Fibroblast of lung (primary cell): ENCODE measurements at regions not wholly inside any gene's neighbourhood (a gene's known extent, or its start where the extent isn't known, plus 50 kb on each side); places are given as distances from the start of the nearest gene placed in this dataset.

Experiments used
- DNase-seq, 2 donors: peaks; one replicate each; pipeline versions ENCODE4 v3.0.0 to v3.0.0-alpha.2; 2010; ENCODE audit warnings: low read depth in 2 of 2
- H2AFZ ChIP-seq: 2 replicates; pipeline ENCODE4 v1.5.1; 2012; ENCODE audit warnings: low read length, control low read depth, inconsistent platforms
- H3K27ac ChIP-seq: 2 replicates; pipeline ENCODE4 v1.5.1; 2011; ENCODE audit warnings: low read length, control low read depth; ENCODE audit not compliant: insufficient read depth
- H3K27me3 ChIP-seq: 2 replicates; pipeline ENCODE4 v1.5.1; 2011; ENCODE audit warnings: mild to moderate bottlenecking, low read length; ENCODE audit not compliant: control insufficient read depth, insufficient read depth
- H3K36me3 ChIP-seq: 2 replicates; pipeline ENCODE4 v1.5.1; 2011; ENCODE audit warnings: low read length; ENCODE audit not compliant: control insufficient read depth, insufficient read depth
- H3K4me1 ChIP-seq: 2 replicates; pipeline ENCODE4 v1.5.1; 2011; ENCODE audit warnings: low read length; ENCODE audit not compliant: control insufficient read depth, insufficient read depth; ENCODE audit errors: extremely low read depth
- H3K4me2 ChIP-seq: 2 replicates; pipeline ENCODE4 v1.5.1; 2011; ENCODE audit warnings: low read length, control low read depth; ENCODE audit not compliant: insufficient read depth; ENCODE audit errors: extremely low read depth
- H3K4me3 ChIP-seq, 4 experiments: fragments of 200-600 bp in 1 of 4; sonication (generic) in 1 of 4; replicated peaks in 1 of 4; 2 replicates each; pipeline ENCODE4 v1.5.1; 2011 to 2016; ENCODE audit warnings: low read length in 4 of 4, low read depth in 3 of 4, mild to moderate bottlenecking in 3 of 4, control low read depth in 2 of 4, inconsistent platforms in 1 of 4, mixed read lengths in 1 of 4; ENCODE audit not compliant: insufficient read depth in 1 of 4; ENCODE audit errors: control extremely low read depth in 1 of 4
- H3K79me2 ChIP-seq: 2 replicates; pipeline ENCODE4 v1.5.1; 2012; ENCODE audit warnings: mild to moderate bottlenecking, low read length, inconsistent platforms; ENCODE audit not compliant: control insufficient read depth, insufficient read depth
- H3K9ac ChIP-seq: 2 replicates; pipeline ENCODE4 v1.5.1; 2011; ENCODE audit warnings: mild to moderate bottlenecking, low read length, control low read depth; ENCODE audit not compliant: insufficient read depth
- H3K9me3 ChIP-seq: 2 replicates; pipeline ENCODE4 v1.5.1; 2012; ENCODE audit warnings: low read depth, low read length; ENCODE audit not compliant: control insufficient read depth, insufficient read depth
- H4K20me1 ChIP-seq: 2 replicates; pipeline ENCODE4 v1.5.1; 2011; ENCODE audit warnings: low read length; ENCODE audit not compliant: control insufficient read depth, insufficient read depth; ENCODE audit errors: extremely low read depth
- CTCF ChIP-seq, 2 donors: IDR thresholded peaks in 1 of 2; conservative IDR thresholded peaks in 1 of 2; 1 replicate in 1 of 2; 2 replicates in 1 of 2; pipeline ENCODE4 v1.5.1; 2011 to 2012; ENCODE audit warnings: low read length in 2 of 2, control low read depth in 1 of 2, inconsistent platforms in 1 of 2, low read depth in 1 of 2, mild to moderate bottlenecking in 1 of 2
- EZH2 ChIP-seq: IDR thresholded peaks from 2 replicates; pipeline ENCODE4 v1.5.1; 2012; ENCODE audit warnings: low read length, control low read depth, mild to moderate bottlenecking; ENCODE audit errors: missing control alignments

GRCh38 chr3:146803745-146804144 is 198.6 kb upstream of the PLSCR5 start:
- H3K27me3 ChIP-seq: no peaks in the 10 kb centered on the region
- peak; percentile 13 to 89 for DNase-seq
- no peak overlapping the region for H2AFZ ChIP-seq
- H4K20me1 ChIP-seq: no peaks in the 10 kb centered on the region
- H3K9me3 ChIP-seq: no peaks in the 10 kb centered on the region
- no peaks in the 10 kb centered on the region for H3K79me2 ChIP-seq
- H3K4me3 ChIP-seq: no peak overlapping the region
- no peak for TF ChIP-seq CTCF (conservative IDR thresholded peaks at IDR 0.05 in 1 of 2, IDR thresholded peaks at IDR 0.05 in 1 of 2; ENCODE audit: low read depth in 1 of 2, low read length in 2 of 2)
- no peak for TF ChIP-seq EZH2
- H3K4me1 ChIP-seq: no peaks in the 10 kb centered on the region
- no peak overlapping the region for H3K9ac ChIP-seq
- no peak overlapping the region for H3K4me2 ChIP-seq
- no peak overlapping the region for H3K27ac ChIP-seq
- H3K36me3 ChIP-seq: no peaks in the 10 kb centered on the region

- H3K27me3 ChIP-seq: no peaks in the 10 kb centered on the region
- H3K4me2 ChIP-seq: no peak overlapping the region
- no peaks in the 10 kb centered on the region for H4K20me1 ChIP-seq
- peak overlapping the region; percentile 20 for H2AFZ ChIP-seq
- no peaks in the 10 kb centered on the region for H3K79me2 ChIP-seq
- H3K36me3 ChIP-seq: no peaks in the 10 kb centered on the region
- no peaks in the 10 kb centered on the region for H3K4me1 ChIP-seq
- DNase-seq: no peak
- no peaks in the 10 kb centered on the region for H3K9me3 ChIP-seq
- TF ChIP-seq EZH2 (no peak), CTCF (conservative IDR thresholded peaks at IDR 0.05 in 1 of 2, IDR thresholded peaks at IDR 0.05 in 1 of 2; ENCODE audit: low read depth in 1 of 2, low read length in 2 of 2) (no peak)
- no peak overlapping the region for H3K4me3 ChIP-seq
- H3K9ac ChIP-seq: no peak overlapping the region
- no peak overlapping the region for H3K27ac ChIP-seq
Measured at GRCh38 chr3:146801492-146801891, 196.3 kb upstream of the PLSCR5 start.

GRCh38 chr3:146800484-146800883 is 195.3 kb upstream of the PLSCR5 start:
- Histone ChIP-seq H3K27ac (no peak overlapping the region), H3K9ac (no peak overlapping the region), H2AFZ (no peak overlapping the region), H3K79me2 (no peaks in the 10 kb centered on the region), H3K4me3 (no peak overlapping the region), H3K36me3 (no peaks in the 10 kb centered on the region), H4K20me1 (no peaks in the 10 kb centered on the region), H3K27me3 (no peaks in the 10 kb centered on the region), H3K9me3 (no peaks in the 10 kb centered on the region), H3K4me1 (no peaks in the 10 kb centered on the region), H3K4me2 (no peak overlapping the region)
- TF ChIP-seq EZH2 (no peak), CTCF (conservative IDR thresholded peaks at IDR 0.05 in 1 of 2, IDR thresholded peaks at IDR 0.05 in 1 of 2; ENCODE audit: low read depth in 1 of 2, low read length in 2 of 2) (no peak)
- DNase-seq: no peak
